HAP-1 (cell line): ENCODE measurements at regions not wholly inside any gene's neighbourhood (a gene's known extent, or its start where the extent isn't known, plus 50 kb on each side); places are given as distances from the start of the nearest gene placed in this dataset.
"Not testable (repeated sequence)": the region's sequence is repeated elsewhere in the genome, so short reads cannot be mapped to it uniquely, and the experiment has no call there.

Experiments used
- DNase-seq, 2 experiments: peaks; one replicate each; pipeline ENCODE4 v3.0.0-alpha.2; 2016 to 2020; ENCODE audit warnings: low spot score in 2 of 2
- H3K27me3 ChIP-seq: fragments of 250-450 bp; sonication (Bioruptor Pico); 2 replicates; pipeline ENCODE4 v1.5.1; 2020; ENCODE audit warnings: low read depth, mild to moderate bottlenecking, moderate library complexity
- H3K36me3 ChIP-seq: fragments of 250-450 bp; sonication (Bioruptor Pico); replicated peaks from 2 replicates; pipeline ENCODE4 v1.5.1; 2020; ENCODE audit warnings: mild to moderate bottlenecking
- H3K4me1 ChIP-seq: fragments of 250-450 bp; sonication (Bioruptor Pico); 2 replicates; pipeline ENCODE4 v1.5.1; 2020; ENCODE audit warnings: mild to moderate bottlenecking
- H3K4me3 ChIP-seq: fragments of 250-450 bp; sonication (Bioruptor Pico); 2 replicates; pipeline ENCODE4 v1.5.1; 2020; ENCODE audit warnings: mild to moderate bottlenecking, moderate library complexity
- H3K9me3 ChIP-seq: fragments of 250-450 bp; sonication (Bioruptor Pico); 2 replicates; pipeline ENCODE4 v1.5.1; 2020; ENCODE audit warnings: mild to moderate bottlenecking, moderate library complexity
- in situ Hi-C: fragments of 300-500 bp; cut with MboI; formaldehyde crosslinking; loops from 3 replicates; pipeline ENCODE4 v1.14.3; 2020; ENCODE audit warnings: low sequenced_read_pairs, inconsistent platforms, mixed read lengths

DNA sequence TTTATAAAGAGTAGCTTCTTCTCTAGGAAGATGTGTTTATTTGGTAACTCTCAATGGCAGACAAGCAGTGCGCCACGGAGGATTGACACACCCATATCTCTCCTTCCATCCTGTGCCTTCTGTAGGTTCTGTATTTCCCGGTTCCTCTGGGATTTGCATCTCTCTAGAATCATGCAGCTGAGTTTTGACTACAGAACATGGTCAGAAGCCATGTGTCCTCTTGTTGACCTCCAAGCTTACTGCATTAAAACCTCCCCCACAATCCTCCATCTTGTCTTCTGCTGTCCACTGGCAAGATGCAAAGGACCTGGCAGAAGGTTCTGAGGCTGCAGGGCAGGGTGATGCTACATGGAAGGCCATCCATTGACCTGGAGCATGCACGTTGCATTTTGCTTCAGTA is 482.0 kb downstream of the DMRT2 start:
- Histone ChIP-seq H3K36me3 (no peaks in the 10 kb centered on the region), H3K4me1 (no peaks in the 10 kb centered on the region), H3K4me3 (no peak overlapping the region), H3K9me3 (no peaks in the 10 kb centered on the region; the same call in 1 of the 2 replicates), H3K27me3 (no peaks in the 10 kb centered on the region)
- in situ Hi-C loops = no loop called here
- DNase-seq = no peak

DNA sequence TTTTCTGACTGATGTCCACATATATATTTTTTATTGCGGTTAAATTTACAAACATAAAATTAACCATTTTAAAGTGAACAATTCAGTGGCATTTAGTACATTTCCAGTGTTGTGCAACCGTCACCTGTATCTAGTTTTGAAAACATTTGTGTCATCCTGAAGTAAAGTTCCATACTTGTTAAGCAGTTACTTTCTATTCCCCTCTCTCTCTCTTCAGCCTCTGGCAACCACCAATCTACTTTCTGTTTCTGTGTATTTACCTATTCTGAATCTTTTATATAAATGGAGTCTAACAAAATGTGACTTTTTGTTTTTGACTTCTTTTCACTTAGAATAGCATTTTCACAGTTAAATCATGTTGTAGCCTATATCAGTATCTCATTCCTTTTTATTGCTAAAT is 480.1 kb upstream of the SMARCA2 start:
- no peaks in the 10 kb centered on the region for H3K9me3 ChIP-seq
- in situ Hi-C loops = no loop called here
- H3K4me1 ChIP-seq = no peaks in the 10 kb centered on the region
- H3K27me3 ChIP-seq = no peaks in the 10 kb centered on the region
- DNase-seq = no peak
- no peaks in the 10 kb centered on the region for H3K36me3 ChIP-seq
- no peak overlapping the region for H3K4me3 ChIP-seq

DNA sequence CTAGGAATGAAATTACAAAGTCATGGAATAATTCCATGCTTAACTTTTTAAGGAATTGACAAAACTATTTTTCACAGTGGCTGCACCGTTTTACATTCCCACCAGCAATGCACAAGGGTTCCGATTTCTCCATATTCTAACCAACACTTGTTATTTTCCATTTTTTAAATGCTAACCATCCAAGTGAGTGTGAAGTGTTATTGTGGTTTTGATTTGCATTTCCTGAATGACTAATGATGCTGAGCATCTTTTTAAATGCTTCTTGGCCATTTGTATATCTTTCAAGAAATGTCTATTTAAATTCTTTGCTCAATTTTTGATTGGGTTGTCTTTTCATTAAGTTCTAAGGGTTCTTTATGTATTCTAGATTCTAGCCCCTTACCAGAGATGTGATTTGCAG is 479.5 kb upstream of the SMARCA2 start:
- Histone ChIP-seq H3K4me3 (no peak overlapping the region), H3K4me1 (no peaks in the 10 kb centered on the region), H3K27me3 (no peaks in the 10 kb centered on the region), H3K9me3 (no peaks in the 10 kb centered on the region), H3K36me3 (no peaks in the 10 kb centered on the region)
- DNase-seq = no peak
- in situ Hi-C loops = no loop called here

DNA sequence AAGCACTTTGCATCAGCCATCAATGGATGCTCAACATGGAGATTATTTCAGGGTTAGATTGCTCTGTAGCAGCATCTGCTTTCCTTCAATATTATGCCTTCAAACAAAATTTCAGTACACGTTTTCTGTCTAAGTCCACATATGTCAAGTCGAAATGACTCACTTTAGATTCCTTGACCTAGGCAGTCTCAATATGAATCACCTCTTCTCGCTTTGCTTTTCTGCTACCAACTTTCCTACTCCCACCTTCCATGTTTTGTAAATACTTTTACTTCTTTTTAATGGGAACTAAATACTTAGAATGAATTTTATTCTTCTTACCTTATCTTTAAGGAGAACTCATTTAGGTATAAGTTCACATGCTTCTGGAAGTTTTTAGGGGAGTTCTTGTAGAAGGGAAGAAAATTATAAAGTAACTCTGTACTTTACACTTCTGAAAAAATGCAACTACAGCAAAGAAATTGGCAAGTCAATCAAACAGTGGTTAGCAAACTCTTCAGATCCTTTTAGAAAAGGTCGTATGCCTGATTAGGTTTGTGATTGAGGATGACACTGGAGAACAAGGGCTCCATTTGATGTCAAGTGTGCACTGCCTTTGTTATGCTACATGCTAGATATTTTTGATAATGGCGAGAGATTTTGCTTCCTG is 478.5 kb upstream of the SMARCA2 start:
- H3K4me1 ChIP-seq = no peaks in the 10 kb centered on the region
- no peak for DNase-seq
- H3K4me3 ChIP-seq = no peak overlapping the region
- no peaks in the 10 kb centered on the region for H3K36me3 ChIP-seq
- in situ Hi-C loops = no loop called here
- no peaks in the 10 kb centered on the region for H3K9me3 ChIP-seq
- H3K27me3 ChIP-seq = no peaks in the 10 kb centered on the region

DNA sequence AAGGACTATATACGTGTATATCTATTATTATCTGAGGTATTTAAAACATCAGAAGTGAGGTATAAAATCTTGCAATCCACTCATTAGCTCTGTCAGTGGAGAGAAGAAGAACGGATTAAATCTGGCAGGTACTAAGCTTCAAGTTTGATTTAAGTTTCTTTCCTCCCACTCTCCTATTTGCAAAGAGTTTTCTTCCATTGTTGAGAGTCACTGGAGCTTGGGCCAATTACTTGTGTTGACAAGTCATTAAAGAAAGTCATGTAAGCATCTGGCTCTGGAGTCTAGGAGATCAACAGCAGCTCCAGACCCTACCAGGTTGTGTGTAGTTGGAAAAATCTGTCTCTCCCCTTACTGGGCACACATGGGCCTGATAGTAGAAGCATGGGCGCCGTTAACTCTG is 476.8 kb upstream of the SMARCA2 start:
- no peaks in the 10 kb centered on the region for H3K36me3 ChIP-seq
- H3K4me1 ChIP-seq = no peaks in the 10 kb centered on the region
- no peaks in the 10 kb centered on the region for H3K9me3 ChIP-seq
- H3K27me3 ChIP-seq = no peaks in the 10 kb centered on the region
- no peak overlapping the region for H3K4me3 ChIP-seq
- in situ Hi-C loops = no loop called here
- DNase-seq = no peak

DNA sequence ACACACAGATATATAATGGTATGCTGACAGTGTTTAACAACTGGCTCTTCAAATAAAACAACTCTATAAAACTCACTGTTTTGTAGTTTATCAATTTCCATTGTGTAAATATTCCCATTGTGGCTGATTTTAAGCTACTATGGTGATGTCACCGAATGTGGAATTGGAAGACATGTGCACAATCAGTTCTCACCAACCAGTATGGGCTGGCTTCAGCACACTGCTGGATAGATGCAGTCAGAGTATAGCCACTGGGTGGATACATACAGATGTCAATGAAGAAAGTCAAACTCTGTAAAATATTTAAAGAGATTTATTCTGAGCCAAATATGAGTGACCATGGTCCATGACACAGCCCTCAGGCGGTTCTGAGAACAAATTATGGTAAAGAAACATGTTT is 475.9 kb upstream of the SMARCA2 start:
- no peak for DNase-seq
- Histone ChIP-seq H3K4me3 (no peak overlapping the region), H3K4me1 (no peaks in the 10 kb centered on the region), H3K36me3 (no peaks in the 10 kb centered on the region), H3K9me3 (no peaks in the 10 kb centered on the region), H3K27me3 (no peaks in the 10 kb centered on the region)
- in situ Hi-C loops = no loop called here

DNA sequence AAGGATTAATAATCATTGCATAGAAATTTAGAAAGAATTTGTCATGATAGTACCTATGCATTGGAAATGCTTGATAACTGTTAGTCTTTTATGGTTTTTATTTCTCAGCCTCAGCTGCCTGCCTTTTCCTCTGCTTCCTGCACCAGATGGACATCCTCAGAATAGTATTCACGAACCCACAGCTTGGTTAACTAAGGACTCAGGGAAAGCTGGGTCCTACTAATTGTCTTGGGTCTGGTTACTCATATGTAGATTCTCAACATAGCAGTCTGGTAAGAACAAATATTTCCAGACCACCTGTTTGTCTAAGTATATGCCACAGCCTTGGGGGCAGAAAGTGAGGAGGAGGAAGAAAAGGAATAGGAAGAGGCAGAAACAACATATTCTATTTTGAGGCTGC is 464.5 kb upstream of the SMARCA2 start:
- H3K4me1 ChIP-seq = no peaks in the 10 kb centered on the region
- H3K4me3 ChIP-seq = no peak overlapping the region
- H3K27me3 ChIP-seq = no peaks in the 10 kb centered on the region
- H3K36me3 ChIP-seq = no peaks in the 10 kb centered on the region
- DNase-seq = no peak
- H3K9me3 ChIP-seq = no peaks in the 10 kb centered on the region
- in situ Hi-C loops = no loop called here

DNA sequence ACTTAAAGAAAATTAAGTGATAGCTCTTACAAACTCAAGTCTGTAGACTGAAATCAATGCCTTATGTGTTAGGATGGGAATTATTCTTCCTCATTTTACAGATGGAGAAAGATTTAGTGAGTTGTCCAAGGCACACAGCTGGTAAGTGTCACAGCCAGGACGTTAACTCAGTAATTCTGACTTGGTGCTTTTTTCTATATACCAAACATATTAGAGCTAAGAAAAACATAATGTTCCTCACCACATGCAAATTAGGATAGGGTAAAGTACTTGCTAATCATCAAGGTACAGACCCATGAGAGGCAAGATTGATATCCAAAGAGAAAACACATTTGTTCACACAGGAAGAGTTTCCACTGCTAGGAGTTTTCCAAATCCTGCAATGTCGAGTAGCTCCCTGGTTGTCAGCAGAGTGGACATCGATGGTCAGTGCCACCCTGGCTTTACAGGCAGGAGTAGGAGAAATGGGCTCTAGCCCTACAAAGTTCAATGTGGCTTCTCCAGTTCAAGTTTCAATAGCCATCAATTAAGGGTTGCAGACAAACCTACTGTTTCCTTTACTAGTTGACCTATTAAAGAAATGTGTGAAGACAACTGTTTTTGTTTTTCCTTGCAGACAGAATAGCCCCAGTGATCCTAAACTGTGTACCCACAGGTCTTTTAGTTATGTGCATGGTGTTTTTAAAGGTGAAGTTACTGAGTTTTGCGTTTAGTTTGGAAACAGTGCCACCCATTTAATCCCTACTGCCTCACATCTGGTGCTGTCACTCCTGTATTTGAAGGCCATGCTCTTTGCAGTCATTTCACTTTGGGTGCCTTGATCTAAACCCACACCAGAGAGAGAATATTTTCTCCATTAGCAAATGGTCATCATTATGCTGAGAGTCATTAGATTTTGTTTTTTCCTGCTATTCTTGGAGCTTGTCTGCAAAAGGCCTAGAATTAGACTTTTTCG is 460.8 kb upstream of the SMARCA2 start:
- H3K36me3 ChIP-seq = no peaks in the 10 kb centered on the region
- no peaks in the 10 kb centered on the region for H3K4me1 ChIP-seq
- H3K4me3 ChIP-seq = no peak overlapping the region
- in situ Hi-C loops = no loop called here
- H3K9me3 ChIP-seq = no peaks in the 10 kb centered on the region
- no peaks in the 10 kb centered on the region for H3K27me3 ChIP-seq
- DNase-seq = no peak

DNA sequence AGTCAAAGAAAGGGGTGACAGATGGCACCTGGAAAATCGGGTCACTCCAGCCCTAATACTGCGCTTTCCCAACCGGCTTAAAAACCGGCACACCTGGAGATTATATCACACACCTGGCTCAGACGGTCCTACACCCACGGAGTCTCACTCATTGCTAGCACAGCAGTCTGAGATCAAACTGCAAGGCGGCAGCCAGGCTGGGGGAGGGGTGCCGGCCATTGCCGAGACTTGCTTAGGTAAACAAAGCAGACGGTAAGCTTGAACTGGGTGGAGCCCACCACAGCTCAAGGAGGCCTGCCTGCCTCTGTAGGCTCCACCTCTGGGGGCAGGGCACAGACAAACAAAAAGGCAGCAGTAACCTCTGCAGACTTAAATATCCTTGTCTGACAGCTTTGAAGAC is 456.5 kb upstream of the SMARCA2 start:
- DNase-seq, H3K36me3 ChIP-seq, H3K9me3 ChIP-seq, H3K27me3 ChIP-seq, in situ Hi-C loops, H3K4me1 ChIP-seq, H3K4me3 ChIP-seq: not testable (repeated sequence)

DNA sequence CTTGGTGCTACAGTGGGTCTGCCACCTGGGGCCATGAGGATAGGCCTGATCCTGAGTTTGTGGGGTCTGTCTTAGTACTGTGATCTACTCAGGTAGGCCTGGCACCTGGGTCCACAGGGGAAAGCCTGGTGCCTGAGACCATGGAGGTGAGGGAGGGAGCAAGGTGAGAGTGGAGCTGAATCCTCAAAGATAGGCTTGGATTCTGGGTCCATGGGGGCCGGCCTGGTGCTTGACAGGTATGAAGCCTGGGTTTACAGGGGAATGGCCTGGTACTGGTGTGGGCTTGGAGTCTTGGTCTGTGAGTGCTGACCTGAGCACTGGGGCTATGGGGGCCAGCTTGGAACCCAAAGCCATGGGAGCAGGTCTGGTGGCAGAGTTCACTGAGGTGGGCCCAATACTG is 439.2 kb upstream of the SMARCA2 start:
- DNase-seq = no peak
- no peaks in the 10 kb centered on the region for H3K9me3 ChIP-seq
- in situ Hi-C loops = no loop called here
- H3K4me3 ChIP-seq = no peak overlapping the region
- H3K27me3 ChIP-seq = no peaks in the 10 kb centered on the region
- H3K36me3 ChIP-seq = no peaks in the 10 kb centered on the region
- no peaks in the 10 kb centered on the region for H3K4me1 ChIP-seq

DNA sequence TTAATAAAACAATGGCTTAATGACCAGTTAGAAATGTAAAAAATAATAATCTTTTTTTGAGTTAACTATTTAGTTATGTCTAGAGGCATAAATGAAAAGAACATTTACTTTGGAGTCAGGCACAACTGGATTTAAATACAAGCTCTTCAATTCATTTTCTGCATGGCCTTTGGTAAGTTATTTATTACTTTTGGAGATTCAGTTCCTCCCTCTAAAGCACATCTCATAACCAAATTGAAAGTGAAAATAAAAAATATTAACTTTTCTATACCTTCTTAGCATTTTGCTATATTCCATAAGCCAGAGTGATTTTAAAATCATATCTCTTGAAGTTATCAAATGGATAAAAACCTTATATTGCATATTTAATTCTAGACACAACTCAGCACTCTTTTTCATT is 434.9 kb upstream of the SMARCA2 start:
- in situ Hi-C loops = no loop called here
- H3K4me3 ChIP-seq = no peak overlapping the region
- H3K9me3 ChIP-seq = no peaks in the 10 kb centered on the region
- H3K27me3 ChIP-seq = no peaks in the 10 kb centered on the region
- DNase-seq = no peak
- no peaks in the 10 kb centered on the region for H3K36me3 ChIP-seq
- H3K4me1 ChIP-seq = no peaks in the 10 kb centered on the region

DNA sequence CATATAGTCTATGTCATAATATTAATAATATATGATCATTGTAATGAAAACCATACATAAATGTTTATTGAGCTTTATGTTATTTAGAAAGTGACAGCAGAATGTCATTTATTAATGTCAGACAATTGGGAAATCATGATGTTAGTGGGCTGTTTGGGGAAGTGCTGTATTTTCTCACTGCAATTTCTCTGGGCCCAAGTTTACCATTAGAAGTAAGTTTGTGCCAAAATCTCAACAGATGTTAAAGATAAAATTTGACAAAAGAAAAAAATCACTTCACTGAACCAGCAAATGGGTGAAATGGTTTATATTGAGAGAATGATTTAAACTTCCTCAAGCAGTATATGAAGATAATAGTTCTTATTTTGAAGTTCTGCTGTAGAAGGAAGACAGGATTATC is 433.2 kb upstream of the SMARCA2 start:
- Histone ChIP-seq H3K27me3 (no peaks in the 10 kb centered on the region), H3K4me3 (no peak overlapping the region), H3K9me3 (no peaks in the 10 kb centered on the region), H3K36me3 (no peaks in the 10 kb centered on the region), H3K4me1 (no peaks in the 10 kb centered on the region)
- in situ Hi-C loops = no loop called here
- DNase-seq = no peak

DNA sequence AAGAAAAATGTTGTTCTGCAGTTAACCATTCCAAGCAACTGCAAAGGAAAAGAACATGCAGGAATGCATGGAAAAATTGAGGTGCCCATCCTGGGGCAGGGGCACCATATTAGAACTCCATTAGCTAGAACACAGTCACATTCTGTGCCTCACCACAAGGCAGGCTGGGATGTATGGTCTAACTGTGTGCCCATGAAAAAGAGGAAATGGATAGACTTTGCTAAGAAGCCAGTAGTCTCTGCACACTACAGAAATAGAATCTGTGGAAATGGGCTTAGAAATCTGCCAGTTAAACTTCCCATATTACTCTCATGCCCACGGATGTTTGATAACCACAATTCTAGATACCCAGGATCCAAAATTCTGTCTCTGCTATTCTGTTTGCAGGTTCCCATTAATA is 423.8 kb upstream of the SMARCA2 start:
- Histone ChIP-seq H3K36me3 (no peaks in the 10 kb centered on the region), H3K4me1 (no peaks in the 10 kb centered on the region), H3K9me3 (no peaks in the 10 kb centered on the region), H3K27me3 (no peaks in the 10 kb centered on the region), H3K4me3 (no peak overlapping the region)
- no peak for DNase-seq
- in situ Hi-C loops = no loop called here

DNA sequence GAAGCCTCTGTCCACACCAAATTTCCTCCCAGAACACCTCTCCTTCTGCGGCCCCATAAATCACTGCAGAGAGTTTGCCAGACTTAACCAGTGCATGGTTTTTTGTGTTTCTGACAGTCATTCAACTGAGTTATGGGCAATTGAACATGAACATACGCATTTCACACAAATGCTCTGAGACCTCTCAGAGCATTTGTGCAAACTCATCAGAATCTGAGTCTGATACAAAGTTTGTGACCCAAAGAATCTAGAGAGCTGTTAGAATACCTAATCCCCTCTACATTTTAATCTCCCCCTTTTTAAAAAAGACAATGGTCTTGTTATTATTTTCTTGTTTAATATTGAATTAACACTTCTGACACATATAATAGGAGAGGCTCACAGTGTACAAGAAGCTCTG is 416.9 kb upstream of the SMARCA2 start:
- Histone ChIP-seq H3K4me3 (no peak overlapping the region), H3K9me3 (no peaks in the 10 kb centered on the region), H3K4me1 (no peaks in the 10 kb centered on the region), H3K36me3 (no peaks in the 10 kb centered on the region), H3K27me3 (0 out of 2 replicates have a peak, but pooled peaks cover 2% of the 10 kb centered on the region)
- DNase-seq = no peak
- in situ Hi-C loops = no loop called here
